ENCODE measurements at regions not wholly inside any gene's neighbourhood (a gene's known extent, or its start where the extent isn't known, plus 50 kb on each side); places are given as distances from the start of the nearest gene placed in this dataset.

GRCh38 chr15:93302080-93302765, 213.2 kb upstream of the RGMA start:
- no peak for TF ChIP-seq REST (IDR thresholded peaks at IDR 0.05; ENCODE audit: insufficient read depth in 1 of 2, low read depth in 2 of 2, low read length in 2 of 2)
- TF ChIP-seq POLR2AphosphoS5 (IDR thresholded peaks at IDR 0.05; ENCODE audit: low read depth, low read length) = no peak
- TF ChIP-seq TAF1 (IDR thresholded peaks at IDR 0.05; ENCODE audit: borderline replicate concordance, insufficient read depth, low read length) = no peak
- TF ChIP-seq SIN3A (IDR thresholded peaks at IDR 0.05; ENCODE audit: borderline replicate concordance, insufficient read depth, low read length) = no peak

All from PFSK-1 (cell line).